ENCODE measurements at regions not wholly inside any gene's neighbourhood (a gene's known extent, or its start where the extent isn't known, plus 50 kb on each side); places are given as distances from the start of the nearest gene placed in this dataset.

- TF ChIP-seq CTCF (IDR thresholded peaks at IDR 0.05; ENCODE audit: low read length) (no peak), EZH2 (optimal IDR thresholded peaks at IDR 0.05; ENCODE audit: low read depth, low read length) (no peak)
These were observed 261.1 kb downstream of the QKI start for GRCh38 chr6:163675611-163676010.

All from MM.1S (cell line).